ENCODE measurements at regions not wholly inside any gene's neighbourhood (a gene's known extent, or its start where the extent isn't known, plus 50 kb on each side); places are given as distances from the start of the nearest gene placed in this dataset.

DNA sequence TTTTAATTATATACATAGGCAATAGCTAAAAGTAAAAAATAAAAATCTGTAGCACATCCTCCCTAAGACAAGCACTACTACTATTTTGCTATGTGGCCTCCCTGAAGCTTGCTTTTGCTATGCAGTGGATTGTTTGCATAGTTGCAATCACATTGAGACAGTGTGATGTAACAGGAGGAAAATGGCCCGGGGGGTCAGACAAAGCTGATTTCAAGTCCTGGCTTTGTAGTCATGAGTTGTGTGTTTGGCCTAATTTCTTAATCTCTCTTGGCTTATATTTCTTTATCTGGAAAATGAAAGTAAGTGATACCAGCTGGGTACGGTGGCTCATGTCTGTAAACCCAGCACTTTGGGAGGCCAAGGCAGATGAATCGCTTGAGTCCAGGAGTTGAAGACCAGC lies 166.6 kb downstream of the LHFPL1 start:
- no peak for TF ChIP-seq EZH2 (IDR thresholded peaks at IDR 0.05; ENCODE audit: borderline replicate concordance, low read depth, low read length, severe bottlenecking)
- Histone ChIP-seq H3K4me1 (ENCODE audit: insufficient read depth, low read length) (no peaks in the 10 kb centered on the region), H3K36me3 (ENCODE audit: insufficient read depth, low read length) (no peaks in the 10 kb centered on the region), H3K9me3 (ENCODE audit: insufficient read depth, low read length, severe bottlenecking) (no peaks in the 10 kb centered on the region), H3K4me2 (ENCODE audit: insufficient read depth, low read length) (no peak overlapping the region), H3K9ac (ENCODE audit: low read depth, low read length) (no peak overlapping the region), H2AFZ (ENCODE audit: low read depth, low read length) (no peak overlapping the region), H3K27me3 (ENCODE audit: insufficient read depth, low read length, poor library complexity) (no peaks in the 10 kb centered on the region), H3K27ac (ENCODE audit: low read length) (no peak overlapping the region), H3K4me3 (ENCODE audit: low read depth in 1 of 2, low read length in 2 of 2) (no peak overlapping the region), H3K79me2 (ENCODE audit: insufficient read depth, low read length) (no peaks in the 10 kb centered on the region), H4K20me1 (ENCODE audit: insufficient read depth, low read length) (no peaks in the 10 kb centered on the region)
- no peak for ATAC-seq (ENCODE audit: insufficient read depth, low read depth)
- DNase-seq: no peak

DNA sequence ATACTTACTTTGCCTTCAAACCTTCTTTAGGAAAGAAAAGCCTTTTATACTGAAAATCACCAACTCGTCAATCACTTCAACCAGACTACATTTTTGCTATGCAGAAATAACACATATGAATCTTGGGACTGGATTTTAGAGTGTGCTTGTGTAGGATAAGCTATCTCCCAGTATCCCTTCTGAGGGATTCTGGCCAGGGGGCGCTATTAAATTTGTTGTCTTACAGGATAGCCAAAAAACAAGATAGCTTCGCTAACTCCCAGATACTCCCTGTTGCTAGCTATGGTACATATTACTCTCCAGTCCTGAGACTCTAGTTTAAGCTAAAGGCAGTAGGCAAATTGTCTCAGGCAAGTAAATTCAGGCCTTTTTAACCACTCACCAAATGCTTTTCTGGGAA lies 167.2 kb downstream of the LHFPL1 start:
- DNase-seq: no peak
- H2AFZ ChIP-seq (ENCODE audit: low read depth, low read length): no peak overlapping the region
- ATAC-seq (ENCODE audit: insufficient read depth, low read depth): no peak
- H3K4me2 ChIP-seq (ENCODE audit: insufficient read depth, low read length): no peak overlapping the region
- H3K27me3 ChIP-seq (ENCODE audit: insufficient read depth, low read length, poor library complexity): no peaks in the 10 kb centered on the region
- no peak overlapping the region for H3K4me3 ChIP-seq (ENCODE audit: low read depth in 1 of 2, low read length in 2 of 2)
- no peak overlapping the region for H3K27ac ChIP-seq (ENCODE audit: low read length)
- H3K36me3 ChIP-seq (ENCODE audit: insufficient read depth, low read length): no peaks in the 10 kb centered on the region
- no peaks in the 10 kb centered on the region for H3K4me1 ChIP-seq (ENCODE audit: insufficient read depth, low read length)
- TF ChIP-seq EZH2 (IDR thresholded peaks at IDR 0.05; ENCODE audit: borderline replicate concordance, low read depth, low read length, severe bottlenecking) (no peak), CTCF (IDR thresholded peaks at IDR 0.05; ENCODE audit: borderline replicate concordance, extremely low read depth, low read length, poor library complexity, severe bottlenecking) (no peak)
- H3K9ac ChIP-seq (ENCODE audit: low read depth, low read length): no peak overlapping the region
- H4K20me1 ChIP-seq (ENCODE audit: insufficient read depth, low read length): no peaks in the 10 kb centered on the region
- H3K9me3 ChIP-seq (ENCODE audit: insufficient read depth, low read length, severe bottlenecking): no peaks in the 10 kb centered on the region
- H3K79me2 ChIP-seq (ENCODE audit: insufficient read depth, low read length): no peaks in the 10 kb centered on the region

GRCh38 chrX:112510629-112511028 lies 169.1 kb downstream of the LHFPL1 start:
- Histone ChIP-seq H3K79me2 (ENCODE audit: insufficient read depth, low read length) (no peaks in the 10 kb centered on the region), H3K36me3 (ENCODE audit: insufficient read depth, low read length) (no peaks in the 10 kb centered on the region), H3K27me3 (ENCODE audit: insufficient read depth, low read length, poor library complexity) (no peaks in the 10 kb centered on the region), H3K9me3 (ENCODE audit: insufficient read depth, low read length, severe bottlenecking) (no peaks in the 10 kb centered on the region), H3K4me1 (ENCODE audit: insufficient read depth, low read length) (no peaks in the 10 kb centered on the region), H3K4me3 (ENCODE audit: low read depth in 1 of 2, low read length in 2 of 2) (no peak overlapping the region), H3K27ac (ENCODE audit: low read length) (no peak overlapping the region), H2AFZ (ENCODE audit: low read depth, low read length) (no peak overlapping the region), H3K4me2 (ENCODE audit: insufficient read depth, low read length) (no peak overlapping the region), H3K9ac (ENCODE audit: low read depth, low read length) (no peak overlapping the region), H4K20me1 (ENCODE audit: insufficient read depth, low read length) (no peaks in the 10 kb centered on the region)
- ATAC-seq (ENCODE audit: insufficient read depth, low read depth): no peak
- TF ChIP-seq CTCF (IDR thresholded peaks at IDR 0.05; ENCODE audit: borderline replicate concordance, extremely low read depth, low read length, poor library complexity, severe bottlenecking): no peak
- no peak for TF ChIP-seq EZH2 (IDR thresholded peaks at IDR 0.05; ENCODE audit: borderline replicate concordance, low read depth, low read length, severe bottlenecking)
- no peak for DNase-seq

- H3K36me3 ChIP-seq (ENCODE audit: insufficient read depth, low read length): no peaks in the 10 kb centered on the region
- H3K9me3 ChIP-seq (ENCODE audit: insufficient read depth, low read length, severe bottlenecking): no peaks in the 10 kb centered on the region
- H3K27ac ChIP-seq (ENCODE audit: low read length): no peak overlapping the region
- DNase-seq (no peak), ATAC-seq (ENCODE audit: insufficient read depth, low read depth) (no peak)
- TF ChIP-seq EZH2 (IDR thresholded peaks at IDR 0.05; ENCODE audit: borderline replicate concordance, low read depth, low read length, severe bottlenecking): no peak
- no peak for TF ChIP-seq CTCF (IDR thresholded peaks at IDR 0.05; ENCODE audit: borderline replicate concordance, extremely low read depth, low read length, poor library complexity, severe bottlenecking)
- no peaks in the 10 kb centered on the region for H3K4me1 ChIP-seq (ENCODE audit: insufficient read depth, low read length)
- H4K20me1 ChIP-seq (ENCODE audit: insufficient read depth, low read length): no peaks in the 10 kb centered on the region
- no peaks in the 10 kb centered on the region for H3K27me3 ChIP-seq (ENCODE audit: insufficient read depth, low read length, poor library complexity)
- no peak overlapping the region for H3K9ac ChIP-seq (ENCODE audit: low read depth, low read length)
- H2AFZ ChIP-seq (ENCODE audit: low read depth, low read length): no peak overlapping the region
- no peak overlapping the region for H3K4me3 ChIP-seq (ENCODE audit: low read depth in 1 of 2, low read length in 2 of 2)
- no peak overlapping the region for H3K4me2 ChIP-seq (ENCODE audit: insufficient read depth, low read length)
- no peaks in the 10 kb centered on the region for H3K79me2 ChIP-seq (ENCODE audit: insufficient read depth, low read length)
Observed at GRCh38 chrX:112477653-112478052, 202.1 kb downstream of the LHFPL1 start.
